ENCODE measurements at regions not wholly inside any gene's neighbourhood (a gene's known extent, or its start where the extent isn't known, plus 50 kb on each side); places are given as distances from the start of the nearest gene placed in this dataset.
"Not testable (repeated sequence)": the region's sequence is repeated elsewhere in the genome, so short reads cannot be mapped to it uniquely, and the experiment has no call there.

DNA sequence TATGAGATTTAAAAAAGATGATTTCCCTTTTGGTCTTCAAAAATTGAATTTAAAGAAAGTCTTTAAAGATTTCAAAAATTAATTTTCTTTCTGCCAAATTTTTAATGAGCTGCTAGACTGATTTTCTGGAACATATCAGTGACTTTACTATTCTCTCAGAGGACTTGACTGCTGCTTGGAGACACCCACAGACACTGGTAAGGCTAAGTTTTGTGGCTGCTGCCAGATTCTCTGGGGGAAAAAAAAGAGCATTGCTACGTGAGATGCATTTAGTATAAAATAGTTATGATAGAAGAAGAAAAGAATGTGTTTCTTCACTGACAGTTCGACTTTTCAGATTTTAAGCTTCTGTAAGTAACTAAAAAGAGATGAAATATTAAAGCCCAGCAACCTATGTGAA, 193.3 kb upstream of the GRIN3A start:
- no peak overlapping the region for H3K4me3 ChIP-seq (ENCODE audit: low read depth, low read length)
- H3K4me1 ChIP-seq (ENCODE audit: control insufficient read depth, insufficient read depth, low read length), result no peaks in the 10 kb centered on the region
- no peaks in the 10 kb centered on the region for H3K27me3 ChIP-seq (ENCODE audit: control insufficient read depth, insufficient read depth, low read length)
- no peaks in the 10 kb centered on the region for H3K36me3 ChIP-seq (ENCODE audit: control insufficient read depth, insufficient read depth, low read length)
- no peak overlapping the region for H3K27ac ChIP-seq (ENCODE audit: low read depth, low read length)
- no peaks in the 10 kb centered on the region for H3K9me3 ChIP-seq (ENCODE audit: control insufficient read depth, insufficient read depth, low read depth, low read length)
- no peak overlapping the region for H3K9ac ChIP-seq (ENCODE audit: low read length)

DNA sequence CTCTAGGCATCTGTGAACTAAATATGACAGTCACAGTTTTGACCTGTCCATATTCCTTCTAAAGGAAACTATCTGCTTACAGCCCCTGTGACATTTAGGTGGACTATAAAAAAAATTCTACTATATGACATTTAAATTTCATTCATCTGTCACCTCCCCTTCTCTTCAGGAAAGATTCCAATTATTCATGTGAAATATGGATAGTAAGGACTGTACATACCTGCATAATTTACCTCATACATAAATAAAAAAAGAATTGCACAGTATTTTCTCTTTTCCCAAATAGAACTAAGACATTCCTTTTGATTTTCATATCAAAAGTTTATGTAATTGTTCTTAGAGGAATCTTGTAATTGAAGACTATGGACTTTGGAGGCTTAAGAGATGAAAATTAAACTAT, 192.3 kb upstream of the GRIN3A start:
- no peaks in the 10 kb centered on the region for H3K4me1 ChIP-seq (ENCODE audit: control insufficient read depth, insufficient read depth, low read length)
- H3K9ac ChIP-seq (ENCODE audit: low read length), result no peak overlapping the region
- H3K4me3 ChIP-seq (ENCODE audit: low read depth, low read length), result no peak overlapping the region
- no peaks in the 10 kb centered on the region for H3K9me3 ChIP-seq (ENCODE audit: control insufficient read depth, insufficient read depth, low read depth, low read length)
- H3K27ac ChIP-seq (ENCODE audit: low read depth, low read length), result no peak overlapping the region
- H3K36me3 ChIP-seq (ENCODE audit: control insufficient read depth, insufficient read depth, low read length), result no peaks in the 10 kb centered on the region
- no peaks in the 10 kb centered on the region for H3K27me3 ChIP-seq (ENCODE audit: control insufficient read depth, insufficient read depth, low read length)

GRCh38 chr9:101925498-101925897, 187.1 kb upstream of the GRIN3A start:
- H3K27me3 ChIP-seq (ENCODE audit: control insufficient read depth, insufficient read depth, low read length), result no peaks in the 10 kb centered on the region
- H3K9ac ChIP-seq (ENCODE audit: low read length), result no peak overlapping the region
- H3K36me3 ChIP-seq (ENCODE audit: control insufficient read depth, insufficient read depth, low read length), result no peaks in the 10 kb centered on the region
- no peak overlapping the region for H3K4me3 ChIP-seq (ENCODE audit: low read depth, low read length)
- no peak overlapping the region for H3K27ac ChIP-seq (ENCODE audit: low read depth, low read length)
- H3K9me3 ChIP-seq (ENCODE audit: control insufficient read depth, insufficient read depth, low read depth, low read length), result no peaks in the 10 kb centered on the region
- no peaks in the 10 kb centered on the region for H3K4me1 ChIP-seq (ENCODE audit: control insufficient read depth, insufficient read depth, low read length)

DNA sequence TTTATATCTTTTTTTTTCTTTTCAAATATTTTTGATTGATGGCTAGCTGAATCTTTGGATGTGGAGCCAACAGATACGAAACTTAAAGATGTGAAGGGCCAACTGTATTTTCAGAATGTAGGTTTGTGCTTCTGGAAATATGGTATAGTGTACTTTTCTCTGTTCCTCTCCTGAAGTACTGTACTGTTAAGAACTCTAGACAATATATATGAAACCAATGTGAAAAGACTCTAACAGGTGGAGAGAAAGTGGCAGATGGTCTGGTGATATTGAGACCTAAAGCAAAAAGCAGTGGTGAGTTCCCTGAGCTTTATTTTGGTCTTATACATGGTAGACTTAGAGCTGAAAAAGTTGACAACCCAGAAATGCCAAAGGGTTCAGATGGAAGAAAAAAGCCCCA, 185.0 kb upstream of the GRIN3A start:
- Histone ChIP-seq H3K27ac (ENCODE audit: low read depth, low read length) (no peak overlapping the region), H3K27me3 (ENCODE audit: control insufficient read depth, insufficient read depth, low read length) (no peaks in the 10 kb centered on the region), H3K36me3 (ENCODE audit: control insufficient read depth, insufficient read depth, low read length) (no peaks in the 10 kb centered on the region), H3K9me3 (ENCODE audit: control insufficient read depth, insufficient read depth, low read depth, low read length) (no peaks in the 10 kb centered on the region), H3K4me1 (ENCODE audit: control insufficient read depth, insufficient read depth, low read length) (no peaks in the 10 kb centered on the region), H3K9ac (ENCODE audit: low read length) (no peak overlapping the region), H3K4me3 (ENCODE audit: low read depth, low read length) (no peak overlapping the region)

DNA sequence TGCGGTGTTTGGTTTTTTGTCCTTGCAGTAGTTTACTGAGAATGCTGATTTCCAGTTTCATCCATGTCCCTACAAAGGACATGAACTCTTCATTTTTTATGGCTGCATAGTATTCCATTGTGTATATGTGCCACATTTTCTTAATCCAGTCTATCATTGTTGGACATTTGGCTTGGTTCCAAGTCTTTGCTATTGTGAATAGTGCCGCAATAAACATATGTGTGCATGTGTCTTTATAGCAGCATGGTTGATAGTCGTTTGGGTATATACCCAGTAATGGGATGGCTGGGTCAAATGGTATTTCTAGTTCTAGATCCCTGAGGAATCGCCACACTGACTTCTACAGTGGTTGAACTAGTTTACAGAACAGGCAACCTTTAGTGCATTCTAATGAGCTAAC, 178.5 kb upstream of the GRIN3A start:
- not testable (repeated sequence) for H3K36me3 ChIP-seq (ENCODE audit: control insufficient read depth, insufficient read depth, low read length); H3K4me3 ChIP-seq (ENCODE audit: low read depth, low read length); H3K9me3 ChIP-seq (ENCODE audit: control insufficient read depth, insufficient read depth, low read depth, low read length); H3K9ac ChIP-seq (ENCODE audit: low read length); H3K27ac ChIP-seq (ENCODE audit: low read depth, low read length); H3K27me3 ChIP-seq (ENCODE audit: control insufficient read depth, insufficient read depth, low read length); H3K4me1 ChIP-seq (ENCODE audit: control insufficient read depth, insufficient read depth, low read length)

DNA sequence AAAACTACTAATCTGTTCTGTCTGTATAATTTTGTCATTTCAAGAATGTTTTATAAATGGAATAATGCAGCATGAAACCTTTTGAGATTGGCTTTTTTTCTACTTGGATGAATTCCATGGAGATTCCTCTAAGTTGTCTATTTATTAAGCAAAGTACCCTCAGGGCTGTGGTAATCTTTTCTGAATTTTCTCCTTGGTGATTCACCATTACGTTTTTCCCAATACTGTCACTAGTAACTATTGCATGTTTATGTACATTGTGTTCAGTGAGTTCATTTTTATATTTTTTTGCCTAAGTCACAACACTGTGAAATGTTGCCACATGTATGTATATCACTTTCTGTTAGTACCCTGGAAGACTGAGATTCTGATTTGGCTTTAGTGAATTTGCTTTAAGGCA, 177.0 kb upstream of the GRIN3A start:
- Histone ChIP-seq H3K9ac (ENCODE audit: low read length) (no peak overlapping the region), H3K9me3 (ENCODE audit: control insufficient read depth, insufficient read depth, low read depth, low read length) (no peaks in the 10 kb centered on the region), H3K27ac (ENCODE audit: low read depth, low read length) (no peak overlapping the region), H3K36me3 (ENCODE audit: control insufficient read depth, insufficient read depth, low read length) (no peaks in the 10 kb centered on the region), H3K27me3 (ENCODE audit: control insufficient read depth, insufficient read depth, low read length) (no peaks in the 10 kb centered on the region), H3K4me1 (ENCODE audit: control insufficient read depth, insufficient read depth, low read length) (no peaks in the 10 kb centered on the region), H3K4me3 (ENCODE audit: low read depth, low read length) (no peak overlapping the region)

DNA sequence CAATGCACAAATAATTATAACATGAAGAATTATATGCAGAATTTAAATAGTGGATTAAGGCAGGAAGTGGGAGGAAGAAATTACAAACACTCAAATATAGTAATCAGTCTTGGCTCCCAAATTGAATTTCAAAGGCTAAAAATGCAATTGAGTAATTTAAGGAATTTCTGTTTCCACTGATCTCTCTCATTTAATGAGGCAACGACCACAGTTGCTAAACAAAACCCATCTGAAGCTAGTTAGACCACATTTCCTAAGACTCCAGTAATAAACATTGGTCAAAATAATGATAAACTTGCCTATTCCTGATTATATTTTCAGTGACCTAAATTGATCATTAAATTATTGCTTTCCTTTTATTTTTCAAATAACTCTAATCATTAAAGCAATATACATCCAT, 174.3 kb upstream of the GRIN3A start:
- H3K9me3 ChIP-seq (ENCODE audit: control insufficient read depth, insufficient read depth, low read depth, low read length), result no peaks in the 10 kb centered on the region
- H3K27ac ChIP-seq (ENCODE audit: low read depth, low read length), result no peak overlapping the region
- H3K27me3 ChIP-seq (ENCODE audit: control insufficient read depth, insufficient read depth, low read length), result no peaks in the 10 kb centered on the region
- H3K4me1 ChIP-seq (ENCODE audit: control insufficient read depth, insufficient read depth, low read length), result no peaks in the 10 kb centered on the region
- H3K36me3 ChIP-seq (ENCODE audit: control insufficient read depth, insufficient read depth, low read length), result no peaks in the 10 kb centered on the region
- no peak overlapping the region for H3K4me3 ChIP-seq (ENCODE audit: low read depth, low read length)
- no peak overlapping the region for H3K9ac ChIP-seq (ENCODE audit: low read length)

GRCh38 chr9:101907466-101907865, 169.0 kb upstream of the GRIN3A start:
- Histone ChIP-seq H3K9ac (ENCODE audit: low read length) (no peak overlapping the region), H3K4me1 (ENCODE audit: control insufficient read depth, insufficient read depth, low read length) (no peaks in the 10 kb centered on the region), H3K27me3 (ENCODE audit: control insufficient read depth, insufficient read depth, low read length) (no peaks in the 10 kb centered on the region), H3K27ac (ENCODE audit: low read depth, low read length) (no peak overlapping the region), H3K36me3 (ENCODE audit: control insufficient read depth, insufficient read depth, low read length) (no peaks in the 10 kb centered on the region), H3K4me3 (ENCODE audit: low read depth, low read length) (no peak overlapping the region), H3K9me3 (ENCODE audit: control insufficient read depth, insufficient read depth, low read depth, low read length) (no peaks in the 10 kb centered on the region)

DNA sequence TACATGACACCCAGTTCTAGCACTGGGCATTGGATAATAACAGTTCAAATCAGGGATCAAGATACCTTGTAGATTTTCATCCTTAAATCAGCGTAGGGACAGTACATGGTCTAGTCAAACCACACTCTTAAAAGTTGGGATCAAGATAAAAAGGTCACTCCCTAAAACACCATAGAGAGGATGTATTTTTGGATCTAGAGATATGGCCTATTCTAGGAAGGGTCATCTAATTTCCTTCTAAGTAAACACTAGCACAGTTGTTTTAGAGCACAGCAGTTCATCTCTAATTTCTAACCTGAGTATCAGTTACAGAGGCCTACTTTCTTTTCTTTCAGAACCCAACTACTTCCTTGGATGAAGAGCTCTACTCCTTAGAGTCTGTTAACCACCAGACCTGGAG, 166.4 kb upstream of the GRIN3A start:
- Histone ChIP-seq H3K36me3 (ENCODE audit: control insufficient read depth, insufficient read depth, low read length) (no peaks in the 10 kb centered on the region), H3K4me1 (ENCODE audit: control insufficient read depth, insufficient read depth, low read length) (no peaks in the 10 kb centered on the region), H3K9ac (ENCODE audit: low read length) (no peak overlapping the region), H3K9me3 (ENCODE audit: control insufficient read depth, insufficient read depth, low read depth, low read length) (no peaks in the 10 kb centered on the region), H3K4me3 (ENCODE audit: low read depth, low read length) (no peak overlapping the region), H3K27me3 (ENCODE audit: control insufficient read depth, insufficient read depth, low read length) (no peaks in the 10 kb centered on the region), H3K27ac (ENCODE audit: low read depth, low read length) (no peak overlapping the region)

DNA sequence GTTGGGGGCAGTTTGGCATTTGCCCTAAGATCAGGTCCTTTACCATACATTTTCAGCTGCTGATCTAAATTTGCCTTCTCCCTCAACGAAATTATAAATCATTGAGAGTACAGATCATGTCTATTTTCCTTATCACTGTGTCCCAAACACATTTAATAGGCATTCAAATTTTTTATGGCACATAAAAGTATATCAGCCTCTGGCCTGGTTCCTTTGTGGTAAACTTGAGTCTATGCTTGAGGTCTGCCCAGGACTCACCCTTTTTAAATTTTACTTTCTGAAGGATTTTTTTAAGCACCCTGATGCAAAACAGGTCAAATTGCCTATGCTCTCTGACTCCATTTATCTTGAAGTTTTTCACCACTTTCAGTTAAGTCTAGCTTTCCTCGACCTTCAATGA, 163.6 kb upstream of the GRIN3A start:
- H3K4me3 ChIP-seq (ENCODE audit: low read depth, low read length), result no peak overlapping the region
- H3K9ac ChIP-seq (ENCODE audit: low read length), result no peak overlapping the region
- no peaks in the 10 kb centered on the region for H3K4me1 ChIP-seq (ENCODE audit: control insufficient read depth, insufficient read depth, low read length)
- no peaks in the 10 kb centered on the region for H3K9me3 ChIP-seq (ENCODE audit: control insufficient read depth, insufficient read depth, low read depth, low read length)
- H3K27me3 ChIP-seq (ENCODE audit: control insufficient read depth, insufficient read depth, low read length), result no peaks in the 10 kb centered on the region
- H3K27ac ChIP-seq (ENCODE audit: low read depth, low read length), result no peak overlapping the region
- H3K36me3 ChIP-seq (ENCODE audit: control insufficient read depth, insufficient read depth, low read length), result no peaks in the 10 kb centered on the region

- Histone ChIP-seq H3K9me3 (ENCODE audit: control insufficient read depth, insufficient read depth, low read depth, low read length) (no peaks in the 10 kb centered on the region), H3K27ac (ENCODE audit: low read depth, low read length) (no peak overlapping the region), H3K4me3 (ENCODE audit: low read depth, low read length) (no peak overlapping the region), H3K36me3 (ENCODE audit: control insufficient read depth, insufficient read depth, low read length) (no peaks in the 10 kb centered on the region), H3K9ac (ENCODE audit: low read length) (no peak overlapping the region), H3K27me3 (ENCODE audit: control insufficient read depth, insufficient read depth, low read length) (no peaks in the 10 kb centered on the region), H3K4me1 (ENCODE audit: control insufficient read depth, insufficient read depth, low read length) (no peaks in the 10 kb centered on the region)
These were observed 158.7 kb upstream of the GRIN3A start for GRCh38 chr9:101897196-101897595.
